ENCODE measurements at regions not wholly inside any gene's neighbourhood (a gene's known extent, or its start where the extent isn't known, plus 50 kb on each side); places are given as distances from the start of the nearest gene placed in this dataset.

GRCh38 chr4:11730545-11730944, 301.9 kb upstream of the HS3ST1 start (continued):
- TF ChIP-seq REST (IDR thresholded peaks at IDR 0.05) (peak; percentile 29), RXRA (IDR thresholded peaks at IDR 0.05) (peak; percentile 30 to 71)

GRCh38 chr4:11729548-11729947, 300.9 kb upstream of the HS3ST1 start:
- no peak overlapping the region for H3K27ac ChIP-seq (ENCODE audit: low read depth in 1 of 2, low read length in 2 of 2)
- H3K36me3 ChIP-seq (ENCODE audit: control insufficient read depth in 4 of 4, insufficient read depth in 3 of 4, low read depth in 1 of 4, low read length in 3 of 4), result no peaks in the 10 kb centered on the region
- DNase-seq (ENCODE audit: low spot score), result no peak
- peaks cover 0 to 7% (median 0%) of the 10 kb centered on the region in 4 donors for H3K4me1 ChIP-seq (ENCODE audit: control insufficient read depth in 4 of 4, insufficient read depth in 4 of 4, low read length in 3 of 4)
- H3K4me3 ChIP-seq (ENCODE audit: low read depth in 1 of 3, low read length in 3 of 3), result no peak overlapping the region
- H3K9ac ChIP-seq (ENCODE audit: low read depth in 1 of 2, low read length in 2 of 2), result no peak overlapping the region
- whole genome bisulfite sequencing, result 26% methylated on average over 1 of the region's 1 CpG
- H3K27me3 ChIP-seq (ENCODE audit: control insufficient read depth in 4 of 4, insufficient read depth in 4 of 4, low read length in 3 of 4), result no peaks in the 10 kb centered on the region
- H3K9me3 ChIP-seq (ENCODE audit: control insufficient read depth in 4 of 4, low read length in 3 of 4), result no peaks in the 10 kb centered on the region
- TF ChIP-seq SP1 (IDR thresholded peaks at IDR 0.05) (peak; percentile 39), HNF4A (conservative IDR thresholded peaks at IDR 0.05) (peak; percentile 40 to 84), HNF4G (IDR thresholded peaks at IDR 0.05) (peak; percentile 46), RXRA (IDR thresholded peaks at IDR 0.05) (peak in 1 of 2 donors; percentile 59), JUND (IDR thresholded peaks at IDR 0.05) (no peak)

DNA sequence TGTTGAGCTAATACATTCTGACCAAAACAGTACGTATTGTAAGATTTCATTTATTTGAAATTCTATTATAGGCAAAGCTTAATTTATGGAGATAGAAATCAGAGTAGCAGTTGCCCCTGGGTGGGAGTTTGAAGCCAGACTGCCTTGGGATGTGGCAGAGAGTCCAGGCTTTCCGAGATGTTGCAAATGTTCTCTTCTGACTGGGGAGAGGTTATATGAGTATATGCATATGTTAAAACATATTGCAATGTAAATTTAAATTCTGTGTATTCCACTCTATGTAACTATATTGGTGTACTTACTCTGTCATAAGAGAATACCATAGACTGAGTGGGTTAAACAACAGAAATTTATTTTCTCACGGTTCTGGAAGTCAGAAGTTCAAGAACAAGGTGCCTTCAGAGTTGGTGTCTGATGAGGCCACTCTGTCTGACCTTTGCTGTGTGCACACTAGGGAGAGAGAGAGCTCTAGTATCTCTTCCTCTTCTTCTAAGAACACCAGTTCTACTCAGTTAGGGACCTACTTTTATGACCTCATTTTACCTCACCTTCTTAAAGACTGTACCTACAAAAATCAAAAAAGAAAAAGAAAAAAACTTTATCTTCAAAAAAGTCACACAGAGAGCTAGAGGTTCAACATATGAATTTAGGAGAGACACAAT, 299.3 kb upstream of the HS3ST1 start:
- H3K9ac ChIP-seq (ENCODE audit: low read depth in 1 of 2, low read length in 2 of 2), result no peak overlapping the region
- peaks cover 0 to 7% (median 0%) of the 10 kb centered on the region in 4 donors for H3K4me1 ChIP-seq (ENCODE audit: control insufficient read depth in 4 of 4, insufficient read depth in 4 of 4, low read length in 3 of 4)
- WGBS, result 83% methylated on average over 3 of the region's 3 CpGs
- H3K4me3 ChIP-seq (ENCODE audit: low read depth in 1 of 3, low read length in 3 of 3), result no peak overlapping the region
- H3K27me3 ChIP-seq (ENCODE audit: control insufficient read depth in 4 of 4, insufficient read depth in 4 of 4, low read length in 3 of 4), result no peaks in the 10 kb centered on the region
- TF ChIP-seq NR2F2 (IDR thresholded peaks at IDR 0.05) (no peak), REST (IDR thresholded peaks at IDR 0.05) (no peak), FOXA1 (IDR thresholded peaks at IDR 0.05) (no peak), YY1 (IDR thresholded peaks at IDR 0.05) (no peak)
- TF ChIP-seq, protein P1, sequence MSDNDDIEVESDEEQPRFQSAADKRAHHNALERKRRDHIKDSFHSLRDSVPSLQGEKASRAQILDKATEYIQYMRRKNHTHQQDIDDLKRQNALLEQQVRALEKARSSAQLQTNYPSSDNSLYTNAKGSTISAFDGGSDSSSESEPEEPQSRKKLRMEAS (IDR thresholded peaks at IDR 0.05), result no peak
- no peak for DNase-seq (ENCODE audit: low spot score)
- no peaks in the 10 kb centered on the region for H3K9me3 ChIP-seq (ENCODE audit: control insufficient read depth in 4 of 4, low read length in 3 of 4)
- H3K36me3 ChIP-seq (ENCODE audit: control insufficient read depth in 4 of 4, insufficient read depth in 3 of 4, low read depth in 1 of 4, low read length in 3 of 4), result no peaks in the 10 kb centered on the region
- no peak overlapping the region for H3K27ac ChIP-seq (ENCODE audit: low read depth in 1 of 2, low read length in 2 of 2)
